SHP77 treated with DMSO at 0.1 percent for 48 hours (cell line): ENCODE measurements at regions not wholly inside any gene's neighbourhood (a gene's known extent, or its start where the extent isn't known, plus 50 kb on each side); places are given as distances from the start of the nearest gene placed in this dataset.

Source experiments
- DNase-seq: peaks from one replicate; lab custom pipeline; 2025; lab: John Stamatoyannopoulos, UW

- DNase-seq = no peak
These were observed 79.8 kb upstream of the IPO9 start for GRCh38 chr1:201749059-201749690.

GRCh38 chr1:201750120-201750519, 78.8 kb upstream of the IPO9 start:
- no peak for DNase-seq

DNA sequence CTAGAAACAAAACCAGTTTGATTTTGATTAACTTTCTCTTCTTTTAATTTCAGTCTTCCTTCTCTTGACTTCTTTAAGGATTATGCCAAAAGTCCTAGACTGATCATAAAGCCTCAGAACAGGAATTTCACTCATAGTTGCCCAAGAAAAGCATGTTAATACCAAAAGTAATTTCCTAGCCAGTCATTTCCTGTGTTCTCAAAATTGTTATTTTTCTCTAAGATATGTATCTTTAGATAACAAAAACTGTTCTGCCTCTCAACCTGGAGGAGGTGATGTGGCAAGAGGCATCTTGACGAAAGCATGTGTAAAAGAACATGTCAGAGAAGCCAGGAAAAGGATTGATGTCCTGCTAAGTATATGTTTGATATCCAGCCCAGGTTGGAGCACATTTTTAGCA, 78.0 kb upstream of the IPO9 start:
- DNase-seq = no peak

DNA sequence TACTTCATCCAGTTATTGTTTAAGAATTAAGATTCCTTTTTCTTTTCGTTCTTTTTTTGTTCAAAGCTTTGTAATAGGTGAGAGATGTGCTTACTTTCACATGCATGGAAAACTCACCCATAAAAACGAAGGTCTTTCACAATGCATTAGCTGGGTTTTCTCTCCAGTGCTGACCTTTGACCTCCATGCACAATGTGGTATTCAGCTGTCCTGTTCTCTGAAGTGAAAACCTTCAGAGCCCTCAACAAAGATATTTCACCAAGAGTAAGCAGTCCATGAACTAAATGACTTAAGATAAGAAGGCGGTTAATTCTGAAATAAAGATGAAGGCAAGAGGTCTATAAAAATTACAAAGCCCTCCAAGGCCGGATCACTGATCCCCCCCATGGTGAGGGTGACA, 77.1 kb upstream of the IPO9 start:
- DNase-seq = no peak

GRCh38 chr1:201752333-201752732, 76.6 kb upstream of the IPO9 start:
- no peak for DNase-seq

- DNase-seq = no peak
These were observed 75.5 kb upstream of the IPO9 start for GRCh38 chr1:201753492-201753891.

GRCh38 chr1:201754353-201754752, 74.6 kb upstream of the IPO9 start:
- DNase-seq = no peak

- no peak for DNase-seq
These were observed 73.8 kb upstream of the IPO9 start for GRCh38 chr1:201755200-201755599.

- DNase-seq = no peak
These were observed 72.6 kb upstream of the IPO9 start for GRCh38 chr1:201756406-201756805.

- no peak for DNase-seq
These were observed 70.4 kb upstream of the IPO9 start for GRCh38 chr1:201758499-201759050.

- DNase-seq = no peak
These were observed 69.7 kb upstream of the IPO9 start for GRCh38 chr1:201759194-201759815.

GRCh38 chr1:201760516-201760915, 68.4 kb upstream of the IPO9 start:
- DNase-seq = no peak

GRCh38 chr1:201761178-201761577, 67.8 kb upstream of the IPO9 start:
- DNase-seq = no peak

GRCh38 chr1:201761871-201762270, 67.1 kb upstream of the IPO9 start:
- DNase-seq = no peak

GRCh38 chr1:201762381-201762780, 66.6 kb upstream of the IPO9 start:
- no peak for DNase-seq

- DNase-seq = no peak
These were observed 65.4 kb upstream of the IPO9 start for GRCh38 chr1:201763455-201764140.

GRCh38 chr1:201764166-201764565, 64.8 kb upstream of the IPO9 start:
- DNase-seq = no peak

DNA sequence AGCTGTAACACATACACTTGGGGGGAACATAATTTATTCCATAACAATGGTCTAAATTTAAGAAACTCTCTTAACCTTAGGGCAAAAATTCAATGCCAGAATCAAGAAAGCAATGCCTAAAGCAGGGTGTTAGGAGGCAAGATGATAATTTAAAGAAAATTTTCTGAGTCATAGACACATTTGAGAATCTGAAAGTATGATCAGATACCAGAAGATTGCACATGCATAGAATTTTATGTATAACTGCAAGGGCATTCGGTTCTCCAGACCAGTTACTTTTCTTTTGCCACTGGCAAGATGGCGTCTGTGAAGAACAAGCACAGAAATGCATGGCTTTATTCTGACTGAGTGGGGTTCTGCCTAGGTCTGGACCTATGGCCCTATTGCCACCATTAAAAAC, 64.4 kb upstream of the IPO9 start:
- no peak for DNase-seq

DNA sequence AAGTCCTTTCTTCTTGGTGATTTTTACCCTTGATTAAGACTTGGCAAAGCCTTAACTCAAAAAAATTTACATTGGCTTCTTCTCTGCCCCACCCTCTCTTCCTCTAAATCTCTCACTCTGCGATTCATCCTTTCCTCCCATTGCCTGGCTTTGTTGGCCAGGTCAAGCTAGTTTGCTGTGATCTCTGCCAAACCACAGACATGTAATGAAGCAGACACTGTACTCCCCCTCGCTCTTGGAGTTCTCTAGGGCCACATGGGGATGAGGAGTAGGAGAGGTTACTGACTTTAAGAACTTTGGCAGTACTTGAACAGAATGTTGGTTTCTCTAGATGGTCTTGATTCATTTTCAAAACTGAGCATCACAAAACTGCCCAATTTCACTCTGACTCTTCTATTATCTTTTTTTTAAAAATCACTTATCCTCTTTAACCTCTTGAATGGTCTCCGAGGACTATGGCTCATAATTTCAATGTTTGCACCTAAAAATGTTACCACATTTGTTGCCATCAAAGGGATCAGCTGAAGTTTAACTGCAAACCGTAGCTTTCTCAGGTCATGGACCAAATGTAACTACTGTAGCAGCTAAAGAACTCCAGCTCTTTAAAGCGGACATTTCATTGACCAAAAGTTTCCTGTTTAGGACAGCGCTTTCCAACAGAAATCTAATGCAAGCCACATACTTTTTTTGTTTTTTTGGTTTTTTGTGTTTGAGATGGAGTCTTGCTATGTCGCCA, 62.7 kb upstream of the IPO9 start:
- DNase-seq = no peak

DNA sequence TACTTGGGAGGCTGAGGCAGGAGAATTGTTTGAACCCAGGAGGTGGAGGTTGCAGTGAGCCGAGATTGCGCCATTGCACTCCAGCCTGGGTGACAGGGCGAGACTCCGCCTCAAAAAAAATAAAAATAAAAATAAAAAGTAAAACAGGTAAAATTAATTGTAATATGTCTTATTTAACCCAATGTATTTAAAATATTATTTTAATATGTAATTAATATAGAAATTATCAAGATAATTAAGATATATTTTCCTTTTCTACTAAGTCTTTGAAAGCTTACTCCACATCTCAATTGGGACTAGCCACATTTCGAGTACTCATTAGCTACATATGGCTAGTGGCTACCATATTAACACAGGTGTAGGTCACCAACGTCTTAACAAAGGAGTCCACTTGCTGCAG, 61.6 kb upstream of the IPO9 start:
- DNase-seq = no peak

- DNase-seq = no peak
These were observed 59.9 kb upstream of the IPO9 start for GRCh38 chr1:201769072-201769471.

DNA sequence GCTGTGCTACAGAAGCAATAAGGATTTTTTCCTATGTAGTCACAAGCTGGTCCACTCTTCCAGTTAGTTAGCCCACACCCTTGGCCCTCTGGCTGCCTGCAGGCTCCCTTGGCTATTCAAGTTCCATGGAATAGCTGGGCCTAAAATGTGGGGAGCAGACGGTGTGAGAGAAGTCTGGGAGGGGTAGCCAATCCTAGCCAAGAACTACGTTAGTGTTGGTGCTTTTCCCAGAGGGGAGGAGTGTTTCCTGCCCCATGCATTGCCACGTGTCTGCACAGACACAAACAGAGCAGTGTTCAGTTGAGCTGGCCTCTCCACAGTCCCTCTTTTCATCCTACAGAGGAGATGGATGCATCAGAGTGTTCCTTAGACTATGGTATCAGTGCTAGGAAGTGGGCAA, 59.0 kb upstream of the IPO9 start:
- no peak for DNase-seq

DNA sequence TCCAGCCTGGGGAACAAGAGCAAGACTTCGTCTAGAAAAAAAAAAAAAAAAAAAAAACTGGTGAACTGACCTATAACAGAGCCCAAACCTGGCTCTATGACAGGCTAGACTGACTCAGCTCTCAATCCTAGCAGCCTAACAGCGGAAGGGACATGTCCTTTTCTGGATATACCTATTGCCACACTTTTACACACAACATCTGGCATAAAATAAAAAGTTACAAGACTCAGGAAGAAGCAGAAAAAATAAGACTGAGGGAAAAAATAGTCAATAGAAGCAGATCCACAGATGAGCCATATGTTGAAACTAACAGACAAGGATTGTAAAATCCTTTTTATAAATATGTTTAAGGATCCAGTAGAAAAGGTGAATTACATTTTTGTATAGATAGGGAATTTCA, 57.5 kb upstream of the IPO9 start:
- no peak for DNase-seq
